SK-N-SH treated with all-trans-retinoic acid at 6 μM for 48 hours (cell line): ENCODE measurements at regions not wholly inside any gene's neighbourhood (a gene's known extent, or its start where the extent isn't known, plus 50 kb on each side); places are given as distances from the start of the nearest gene placed in this dataset.

ENCODE experiments used
- ATAC-seq: fragments of 200-7000 bp; cut with Tn5 transposase; 3 replicates; pipeline ENCODE4 v1.9.1; 2020; ENCODE audit warnings: mild to moderate bottlenecking, moderate library complexity
- ARNTL ChIP-seq: fragments of 450-650 bp; formaldehyde crosslinking; IDR thresholded peaks from 2 replicates; pipeline ENCODE4 v1.5.0; 2020; ENCODE audit warnings: low read depth, mild to moderate bottlenecking, moderate library complexity, borderline replicate concordance
- BACH2 ChIP-seq: fragments of 250-450 bp; sonication (Bioruptor Pico); IDR thresholded peaks from 2 replicates; pipeline ENCODE4 v1.9.0; 2021; ENCODE audit warnings: mild to moderate bottlenecking, borderline replicate concordance
- CSDC2 ChIP-seq: fragments of 250-450 bp; sonication (Bioruptor Pico); IDR thresholded peaks from 2 replicates; pipeline ENCODE4 v1.5.0; 2020; ENCODE audit warnings: mild to moderate bottlenecking, moderate library complexity
- CSRNP3 ChIP-seq: fragments of 250-450 bp; sonication (Bioruptor Pico); IDR thresholded peaks from 2 replicates; pipeline ENCODE4 v1.5.1; 2021; ENCODE audit warnings: mild to moderate bottlenecking, moderate library complexity
- ESRRG ChIP-seq: fragments of 250-450 bp; sonication (Bioruptor Pico); IDR thresholded peaks from 2 replicates; pipeline ENCODE4 v1.6.1; 2021; ENCODE audit warnings: mild to moderate bottlenecking
- ISL1 ChIP-seq: fragments of 250-450 bp; sonication (Bioruptor Pico); IDR thresholded peaks from 2 replicates; pipeline ENCODE4 v2.1.2; 2022; ENCODE audit warnings: mild to moderate bottlenecking, moderate library complexity
- POU6F1 ChIP-seq: fragments of 250-450 bp; sonication (Bioruptor Pico); IDR thresholded peaks from 2 replicates; pipeline ENCODE4 v1.8.0; 2021; ENCODE audit warnings: low read depth, mild to moderate bottlenecking, moderate library complexity, borderline replicate concordance
- PPARA ChIP-seq: fragments of 250-450 bp; sonication (Bioruptor Pico); IDR thresholded peaks from 2 replicates; pipeline ENCODE4 v1.5.0; 2020; ENCODE audit warnings: mild to moderate bottlenecking, borderline replicate concordance
- RARB ChIP-seq: fragments of 250-450 bp; sonication (Bioruptor Pico); IDR thresholded peaks from 2 replicates; pipeline ENCODE4 v1.8.0; 2021; ENCODE audit warnings: mild to moderate bottlenecking, moderate library complexity
- SNAI2 ChIP-seq: fragments of 250-450 bp; sonication (Bioruptor Pico); IDR thresholded peaks from 2 replicates; pipeline ENCODE4 v1.5.0; 2020; ENCODE audit warnings: mild to moderate bottlenecking, moderate library complexity
- TOX ChIP-seq: fragments of 250-450 bp; sonication (Bioruptor Pico); IDR thresholded peaks from 2 replicates; pipeline ENCODE4 v1.8.0; 2021; ENCODE audit warnings: mild to moderate bottlenecking, moderate library complexity, borderline replicate concordance
- ZC3H10 ChIP-seq: fragments of 250-450 bp; sonication (Bioruptor Pico); IDR thresholded peaks from 2 replicates; pipeline ENCODE4 v1.5.1; 2021; ENCODE audit warnings: mild to moderate bottlenecking, moderate library complexity
- ZFP3 ChIP-seq: fragments of 250-450 bp; sonication (Bioruptor Pico); IDR thresholded peaks from 2 replicates; pipeline ENCODE4 v1.5.0; 2020; ENCODE audit warnings: mild to moderate bottlenecking, moderate library complexity
- ZFP30 ChIP-seq: fragments of 450-650 bp; formaldehyde crosslinking; IDR thresholded peaks from 2 replicates; pipeline ENCODE4 v1.5.0; 2022; ENCODE audit warnings: mild to moderate bottlenecking, moderate library complexity
- ZNF565 ChIP-seq: fragments of 450-650 bp; formaldehyde crosslinking; conservative IDR thresholded peaks from 2 replicates; pipeline ENCODE4 v1.5.0; 2020; ENCODE audit warnings: low read depth, mild to moderate bottlenecking, moderate library complexity
- ZNF70 ChIP-seq: fragments of 450-650 bp; formaldehyde crosslinking; IDR thresholded peaks from 2 replicates; pipeline ENCODE4 v1.5.0; 2020; ENCODE audit warnings: mild to moderate bottlenecking, moderate library complexity
- ZNF8 ChIP-seq: fragments of 450-650 bp; formaldehyde crosslinking; IDR thresholded peaks from 2 replicates; pipeline ENCODE4 v1.5.0; 2020; ENCODE audit warnings: mild to moderate bottlenecking, moderate library complexity
- TF ChIP-seq, protein P1 (sequence below): fragments of 250-450 bp; sonication (Bioruptor Pico); IDR thresholded peaks from 2 replicates; pipeline ENCODE4 v1.5.1; 2020; ENCODE audit warnings: low read depth, mild to moderate bottlenecking, moderate library complexity
- TF ChIP-seq, protein P2 (sequence below): fragments of 250-450 bp; sonication (Bioruptor Pico); IDR thresholded peaks from 2 replicates; pipeline ENCODE4 v1.8.0; 2020; ENCODE audit warnings: mild to moderate bottlenecking, moderate library complexity, borderline replicate concordance

- no peak for ATAC-seq
Observed at GRCh38 chr6:81969814-81970213, 217.3 kb upstream of the TENT5A start.

GRCh38 chr6:81969011-81969410, 216.5 kb upstream of the TENT5A start:
- TF ChIP-seq RARB (CRISPR knock-in tag) (no peak), ZNF565 (CRISPR knock-in tag) (no peak)
- TF ChIP-seq, all 23 proteins: peak for 0
- ATAC-seq = no peak

More at GRCh38 chr6:81969814-81970213, 217.3 kb upstream of the TENT5A start:
- no peak for TF ChIP-seq SNAI2 (CRISPR knock-in tag)
- TF ChIP-seq, protein P1, sequence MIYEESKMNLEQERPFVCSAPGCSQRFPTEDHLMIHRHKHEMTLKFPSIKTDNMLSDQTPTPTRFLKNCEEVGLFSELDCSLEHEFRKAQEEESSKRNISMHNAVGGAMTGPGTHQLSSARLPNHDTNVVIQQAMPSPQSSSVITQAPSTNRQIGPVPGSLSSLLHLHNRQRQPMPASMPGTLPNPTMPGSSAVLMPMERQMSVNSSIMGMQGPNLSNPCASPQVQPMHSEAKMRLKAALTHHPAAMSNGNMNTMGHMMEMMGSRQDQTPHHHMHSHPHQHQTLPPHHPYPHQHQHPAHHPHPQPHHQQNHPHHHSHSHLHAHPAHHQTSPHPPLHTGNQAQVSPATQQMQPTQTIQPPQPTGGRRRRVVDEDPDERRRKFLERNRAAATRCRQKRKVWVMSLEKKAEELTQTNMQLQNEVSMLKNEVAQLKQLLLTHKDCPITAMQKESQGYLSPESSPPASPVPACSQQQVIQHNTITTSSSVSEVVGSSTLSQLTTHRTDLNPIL = no peak

DNA sequence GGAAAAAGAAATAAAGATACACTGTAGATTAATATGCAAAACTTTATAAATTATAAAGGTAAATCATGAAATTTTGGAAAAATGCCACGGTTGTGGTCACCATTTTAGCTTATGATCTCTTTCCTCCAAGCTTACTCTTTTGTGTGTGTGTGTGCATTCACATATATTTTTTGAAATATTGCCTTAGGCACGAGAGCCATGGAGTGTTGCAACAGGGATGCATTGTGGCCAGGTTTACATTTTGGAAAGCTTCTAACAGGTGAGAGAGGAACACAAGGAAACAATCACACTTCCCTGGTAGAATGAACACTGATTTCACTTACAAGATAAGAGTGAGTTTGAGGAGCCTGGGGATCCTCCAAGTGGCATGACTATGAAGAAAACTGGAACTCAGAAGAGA, 214.5 kb upstream of the TENT5A start:
- no peak for ATAC-seq
- TF ChIP-seq, protein P2, sequence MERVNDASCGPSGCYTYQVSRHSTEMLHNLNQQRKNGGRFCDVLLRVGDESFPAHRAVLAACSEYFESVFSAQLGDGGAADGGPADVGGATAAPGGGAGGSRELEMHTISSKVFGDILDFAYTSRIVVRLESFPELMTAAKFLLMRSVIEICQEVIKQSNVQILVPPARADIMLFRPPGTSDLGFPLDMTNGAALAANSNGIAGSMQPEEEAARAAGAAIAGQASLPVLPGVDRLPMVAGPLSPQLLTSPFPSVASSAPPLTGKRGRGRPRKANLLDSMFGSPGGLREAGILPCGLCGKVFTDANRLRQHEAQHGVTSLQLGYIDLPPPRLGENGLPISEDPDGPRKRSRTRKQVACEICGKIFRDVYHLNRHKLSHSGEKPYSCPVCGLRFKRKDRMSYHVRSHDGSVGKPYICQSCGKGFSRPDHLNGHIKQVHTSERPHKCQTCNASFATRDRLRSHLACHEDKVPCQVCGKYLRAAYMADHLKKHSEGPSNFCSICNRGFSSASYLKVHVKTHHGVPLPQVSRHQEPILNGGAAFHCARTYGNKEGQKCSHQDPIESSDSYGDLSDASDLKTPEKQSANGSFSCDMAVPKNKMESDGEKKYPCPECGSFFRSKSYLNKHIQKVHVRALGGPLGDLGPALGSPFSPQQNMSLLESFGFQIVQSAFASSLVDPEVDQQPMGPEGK (CRISPR knock-in tag) = no peak
- TF ChIP-seq ISL1 (CRISPR knock-in tag) = no peak
- TF ChIP-seq PPARA (CRISPR knock-in tag) = no peak
- TF ChIP-seq RARB (CRISPR knock-in tag) = no peak

DNA sequence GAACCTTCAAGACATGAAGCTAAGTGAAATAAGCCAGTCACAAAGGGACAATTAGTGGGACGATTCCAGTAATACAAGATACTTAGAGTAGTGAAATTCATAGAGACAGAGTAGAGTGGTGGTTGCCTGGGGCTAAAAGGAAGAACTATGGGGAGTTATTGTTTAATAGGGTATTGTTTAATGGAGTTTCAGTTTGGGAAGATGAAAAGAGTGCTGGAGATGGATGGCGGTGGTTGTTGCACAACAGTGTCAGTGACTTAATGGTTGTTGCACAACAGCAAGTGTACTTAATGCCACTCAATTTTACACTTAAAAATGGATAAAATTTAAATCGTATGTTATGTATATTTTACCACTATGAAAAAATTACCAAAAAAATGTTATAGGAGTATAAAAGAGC, 209.7 kb upstream of the TENT5A start:
- no peak for TF ChIP-seq ZC3H10 (CRISPR knock-in tag)
- TF ChIP-seq CSRNP3 = no peak
- no peak for TF ChIP-seq ZNF8
- TF ChIP-seq CSDC2 (CRISPR knock-in tag) = no peak
- TF ChIP-seq ISL1 (CRISPR knock-in tag) = no peak
- no peak for TF ChIP-seq TOX (CRISPR knock-in tag)
- TF ChIP-seq, protein P1 = no peak
- TF ChIP-seq, protein P2 (CRISPR knock-in tag) = no peak
- TF ChIP-seq ARNTL (CRISPR knock-in tag) = no peak
- TF ChIP-seq ZFP30 (CRISPR knock-in tag) = no peak
- TF ChIP-seq POU6F1 (CRISPR knock-in tag) = no peak
- TF ChIP-seq ZNF565 (CRISPR knock-in tag) = no peak
- TF ChIP-seq PPARA (CRISPR knock-in tag) = no peak
- no peak for TF ChIP-seq ZFP3
- TF ChIP-seq ESRRG (CRISPR knock-in tag) = no peak
- no peak for TF ChIP-seq ZNF70
- TF ChIP-seq BACH2 = no peak
- ATAC-seq = no peak
